DND-41 (cell line): ENCODE measurements at regions not wholly inside any gene's neighbourhood (a gene's known extent, or its start where the extent isn't known, plus 50 kb on each side); places are given as distances from the start of the nearest gene placed in this dataset.

Source experiments
- ATAC-seq: fragments of 200-7000 bp; cut with Tn5 transposase; 3 replicates; pipeline ENCODE4 v1.9.1; 2021; ENCODE audit warnings: low read depth; ENCODE audit not compliant: insufficient read depth
- DNase-seq: peaks from one replicate; pipeline ENCODE4 v3.0.0-alpha.2; 2020
- H2AFZ ChIP-seq: 2 replicates; pipeline ENCODE4 v1.6.0; 2012; ENCODE audit warnings: low read depth, low read length
- H3K27ac ChIP-seq: 2 replicates; pipeline ENCODE4 v1.5.1; 2012; ENCODE audit warnings: low read length, inconsistent platforms
- H3K27me3 ChIP-seq: fragments of 200-600 bp; sonication (generic); 2 replicates; pipeline ENCODE4 v1.6.0; 2012; ENCODE audit warnings: low read length, mild to moderate bottlenecking, inconsistent platforms; ENCODE audit not compliant: insufficient read depth, poor library complexity
- H3K36me3 ChIP-seq: 2 replicates; pipeline ENCODE4 v1.5.1; 2012; ENCODE audit warnings: low read length, inconsistent platforms; ENCODE audit not compliant: insufficient read depth
- H3K4me1 ChIP-seq: 2 replicates; pipeline ENCODE4 v1.5.1; 2012; ENCODE audit warnings: mild to moderate bottlenecking, low read length; ENCODE audit not compliant: insufficient read depth
- H3K4me2 ChIP-seq: 2 replicates; pipeline ENCODE4 v1.6.0; 2012; ENCODE audit warnings: mild to moderate bottlenecking, moderate library complexity, low read length, inconsistent platforms; ENCODE audit not compliant: insufficient read depth
- H3K4me3 ChIP-seq, 2 experiments: fragments of 200-600 bp in 1 of 2; shearing (Covaris generic) in 1 of 2; 2 replicates each; pipeline ENCODE4 v1.5.1; 2012 to 2016; ENCODE audit warnings: inconsistent platforms in 2 of 2, low read length in 2 of 2, mild to moderate bottlenecking in 2 of 2, low read depth in 1 of 2, moderate library complexity in 1 of 2
- H3K79me2 ChIP-seq: 2 replicates; pipeline ENCODE4 v1.6.0; 2012; ENCODE audit warnings: low read length, inconsistent platforms; ENCODE audit not compliant: insufficient read depth
- H3K9ac ChIP-seq: 2 replicates; pipeline ENCODE4 v1.6.0; 2012; ENCODE audit warnings: low read depth, mild to moderate bottlenecking, inconsistent platforms, low read length, moderate library complexity
- H3K9me3 ChIP-seq: 2 replicates; pipeline ENCODE4 v1.5.1; 2012; ENCODE audit warnings: low read length, moderate library complexity, mild to moderate bottlenecking, inconsistent platforms; ENCODE audit not compliant: insufficient read depth, severe bottlenecking
- H4K20me1 ChIP-seq: 2 replicates; pipeline ENCODE4 v1.6.0; 2012; ENCODE audit warnings: low read length; ENCODE audit not compliant: insufficient read depth
- CTCF ChIP-seq: IDR thresholded peaks from 2 replicates; pipeline ENCODE4 v1.5.1; 2012; ENCODE audit warnings: borderline replicate concordance, low read length, moderate library complexity, mild to moderate bottlenecking; ENCODE audit not compliant: poor library complexity, severe bottlenecking; ENCODE audit errors: extremely low read depth
- EZH2 ChIP-seq: IDR thresholded peaks from 3 replicates; pipeline ENCODE4 v1.6.1; 2012; ENCODE audit warnings: borderline replicate concordance, low read depth, mild to moderate bottlenecking, moderate library complexity, low read length, inconsistent platforms; ENCODE audit not compliant: severe bottlenecking

- H3K36me3 ChIP-seq, result no peaks in the 10 kb centered on the region
- no peak overlapping the region for H3K4me3 ChIP-seq
- TF ChIP-seq EZH2 (no peak), CTCF (no peak)
- no peak overlapping the region for H3K27ac ChIP-seq
- H3K9ac ChIP-seq, result no peak overlapping the region
- H3K9me3 ChIP-seq, result peaks cover 11% of the 10 kb centered on the region
- no peaks in the 10 kb centered on the region for H3K4me1 ChIP-seq
- ATAC-seq, result no peak
- H3K4me2 ChIP-seq, result no peak overlapping the region
- H2AFZ ChIP-seq, result no peak overlapping the region
- no peaks in the 10 kb centered on the region for H3K79me2 ChIP-seq
- no peaks in the 10 kb centered on the region for H3K27me3 ChIP-seq
- no peaks in the 10 kb centered on the region for H4K20me1 ChIP-seq
- no peak for DNase-seq
Measured at GRCh38 chr5:171570244-171570825, 150.9 kb downstream of the FGF18 start.

DNA sequence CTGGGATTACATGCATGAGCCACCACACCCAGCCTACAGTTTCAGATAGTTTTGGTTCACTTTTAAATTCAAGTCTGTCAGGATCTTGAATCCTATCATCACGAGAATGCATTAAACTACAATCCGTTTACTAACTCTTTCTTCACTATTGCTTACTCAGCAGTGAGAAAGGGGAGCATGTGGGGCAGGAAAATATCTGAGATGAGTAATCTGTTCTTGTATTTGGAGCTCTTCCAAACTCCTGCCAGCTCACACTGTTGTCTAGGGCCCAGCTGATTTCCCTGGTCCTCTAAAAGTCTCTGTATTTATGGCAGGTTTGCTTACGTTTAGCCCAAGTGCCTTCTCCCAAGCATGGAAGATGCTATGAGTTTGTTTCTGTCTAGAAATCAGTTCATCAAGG is 152.2 kb downstream of the FGF18 start:
- H3K9me3 ChIP-seq, result peaks cover 11% of the 10 kb centered on the region
- no peaks in the 10 kb centered on the region for H3K36me3 ChIP-seq
- H2AFZ ChIP-seq, result no peak overlapping the region
- no peaks in the 10 kb centered on the region for H3K4me1 ChIP-seq
- no peaks in the 10 kb centered on the region for H4K20me1 ChIP-seq
- H3K79me2 ChIP-seq, result no peaks in the 10 kb centered on the region
- no peak for ATAC-seq
- no peak overlapping the region for H3K27ac ChIP-seq
- H3K9ac ChIP-seq, result no peak overlapping the region
- no peaks in the 10 kb centered on the region for H3K27me3 ChIP-seq
- H3K4me2 ChIP-seq, result no peak overlapping the region
- TF ChIP-seq EZH2 (no peak), CTCF (no peak)
- no peak overlapping the region for H3K4me3 ChIP-seq
- no peak for DNase-seq

DNA sequence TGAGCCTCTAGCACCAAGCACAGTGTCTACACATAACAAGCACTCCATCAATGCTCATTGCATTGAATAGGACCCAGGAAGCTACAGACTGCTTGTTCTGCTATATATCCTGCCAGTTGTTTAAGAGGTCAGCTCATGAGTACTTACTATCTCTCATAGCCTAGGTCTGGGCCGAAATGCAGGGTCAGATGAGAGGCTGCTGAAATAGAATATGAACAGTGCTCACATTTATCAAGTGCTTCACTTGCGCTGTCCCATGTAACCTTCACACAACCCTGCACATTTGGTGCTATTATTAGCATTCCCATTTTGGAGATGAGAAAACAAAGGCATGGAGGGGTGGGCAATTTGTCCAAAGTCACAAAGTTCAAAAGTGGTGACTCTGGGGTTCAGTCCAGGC is 153.6 kb downstream of the FGF18 start:
- ATAC-seq (no peak), DNase-seq (no peak)
- Histone ChIP-seq H3K27ac (no peak overlapping the region), H2AFZ (no peak overlapping the region), H4K20me1 (no peaks in the 10 kb centered on the region), H3K27me3 (no peaks in the 10 kb centered on the region), H3K79me2 (no peaks in the 10 kb centered on the region), H3K4me1 (no peaks in the 10 kb centered on the region), H3K36me3 (no peaks in the 10 kb centered on the region), H3K4me2 (no peak overlapping the region), H3K4me3 (no peak overlapping the region), H3K9ac (no peak overlapping the region), H3K9me3 (peaks cover 11% of the 10 kb centered on the region)
- TF ChIP-seq CTCF, result no peak
- no peak for TF ChIP-seq EZH2
